Adipose tissue (tissue), 3 donors: ENCODE measurements at regions not wholly inside any gene's neighbourhood (a gene's known extent, or its start where the extent isn't known, plus 50 kb on each side); places are given as distances from the start of the nearest gene placed in this dataset.

Experiments used
- H3K27ac ChIP-seq: one replicate; pipeline ENCODE4 v1.5.1; 2013; ENCODE audit warnings: low read depth, low read length
- WGBS, 3 donors: extraction: QIAGEN DNeasy Blood & Tissue Kit; methylation state at CpG; one replicate each; pipeline ENCODE4 v1.1.7; 2013; 5-methylcytosine and 5-hydroxymethylcytosine counted together
- donor health status: healthy with polysubstance abuse.
- donor health status: Bipolar disorder and iron deficiency.
- donor health status: healthy.

DNA sequence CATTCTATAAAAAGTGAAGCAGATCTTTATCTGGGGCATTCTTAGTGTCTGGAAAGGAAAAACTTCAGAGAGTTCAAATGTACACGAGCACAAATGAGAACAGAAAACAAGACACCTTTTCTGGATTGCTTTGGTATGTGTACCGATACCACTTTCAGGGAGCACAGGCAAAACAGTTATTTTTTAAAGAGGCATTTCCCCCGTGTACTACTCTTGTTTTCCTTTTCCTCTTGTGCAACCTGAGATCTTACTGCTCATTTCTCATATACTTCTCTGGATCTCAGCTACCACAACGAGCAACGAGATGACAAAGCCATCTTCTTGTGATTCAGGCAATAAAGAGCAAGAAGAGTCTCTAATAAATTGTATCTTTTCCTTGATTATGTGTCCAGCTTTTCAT, 463.6 kb downstream of the SHQ1 start:
- H3K27ac ChIP-seq: no peak overlapping the region
- WGBS, 3 donors: 48 to 79% (median 48%) methylated on average over 5 of the region's 5 CpGs

DNA sequence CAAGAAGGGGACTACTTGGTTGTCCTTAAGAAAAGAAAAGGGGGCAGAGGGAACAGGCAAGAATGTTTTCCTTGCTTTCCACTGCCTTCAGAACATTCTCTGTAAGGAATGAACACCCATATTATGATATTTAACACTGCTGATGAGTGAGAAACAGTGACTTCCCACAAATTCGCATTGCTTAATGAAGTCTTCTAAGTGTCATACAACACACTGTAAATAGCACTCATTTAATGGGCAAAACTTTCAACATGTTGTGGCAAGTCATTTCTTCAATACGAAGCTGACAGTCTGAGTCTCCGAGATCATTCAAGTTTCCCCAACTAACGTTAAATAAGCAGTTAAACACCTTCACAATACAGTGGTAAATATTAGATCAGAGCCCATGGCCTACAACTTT, 464.4 kb downstream of the SHQ1 start:
- H3K27ac ChIP-seq: no peak overlapping the region
- WGBS, 3 donors: 66 to 86% (median 85%) methylated on average over 4 of the region's 4 CpGs

DNA sequence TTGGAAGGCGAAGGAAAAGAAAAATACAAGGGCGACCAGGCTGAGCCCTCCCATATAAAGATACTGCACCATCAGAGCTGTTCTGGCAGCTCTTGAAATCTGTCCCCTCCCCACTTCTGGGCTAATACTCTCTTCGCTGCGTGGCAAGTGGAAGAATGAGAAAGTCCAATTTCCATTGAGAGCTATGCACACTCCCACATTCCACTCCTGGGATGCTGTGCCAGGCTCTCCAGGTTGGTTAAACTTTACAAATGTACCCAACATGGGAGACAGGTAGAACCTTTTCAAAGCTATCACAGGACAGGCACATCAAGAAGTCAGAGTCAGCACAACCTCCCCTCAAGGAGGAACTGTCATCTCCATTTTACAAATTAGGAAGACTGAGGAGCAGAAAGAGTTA, 465.0 kb downstream of the SHQ1 start:
- H3K27ac ChIP-seq: no peak overlapping the region
- 95 to 98% (median 98%) methylated on average over 4 of the region's 4 CpGs for WGBS, 3 donors

DNA sequence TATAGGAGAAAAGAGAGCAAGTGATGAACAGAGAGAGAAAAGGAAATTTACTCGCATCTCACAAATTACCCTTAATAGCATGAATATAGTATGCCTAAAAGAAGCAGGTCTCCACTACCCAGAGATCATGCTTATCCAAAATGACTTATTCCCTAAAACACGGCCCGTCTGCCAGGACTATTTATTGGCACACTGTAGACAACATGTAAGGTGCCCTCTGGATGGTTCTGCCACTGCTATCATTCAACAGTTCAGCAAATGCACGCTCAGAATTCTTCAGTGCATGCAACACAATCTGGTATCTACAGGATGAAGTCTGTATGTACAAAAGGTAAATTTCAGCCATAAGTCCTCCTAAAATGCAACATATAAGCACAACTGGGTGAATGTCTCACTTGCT, 465.8 kb downstream of the SHQ1 start:
- 94 to 97% (median 97%) methylated on average over 4 of the region's 4 CpGs for WGBS, 3 donors
- H3K27ac ChIP-seq: no peak overlapping the region

DNA sequence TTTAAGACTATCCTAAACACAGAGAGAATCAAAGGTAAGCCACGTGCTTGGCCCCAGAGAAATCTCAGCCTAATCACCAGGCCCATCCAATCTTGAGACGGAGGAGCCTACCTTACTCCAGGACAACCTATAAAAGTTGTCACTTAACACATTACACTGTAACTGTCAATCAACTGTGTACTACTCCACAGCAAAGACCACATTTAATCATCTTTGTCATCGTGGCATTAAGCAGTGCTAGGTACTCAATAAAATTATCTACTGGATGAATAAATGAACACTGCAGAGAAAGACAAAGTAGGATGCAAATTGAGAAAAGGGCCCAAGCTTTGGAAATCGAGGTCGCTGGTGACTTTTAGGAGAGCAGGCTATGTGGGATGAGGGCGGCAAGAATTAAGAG, 466.7 kb downstream of the SHQ1 start:
- H3K27ac ChIP-seq: no peak overlapping the region
- WGBS, 3 donors: 91 to 96% (median 94%) methylated on average over 6 of the region's 6 CpGs

DNA sequence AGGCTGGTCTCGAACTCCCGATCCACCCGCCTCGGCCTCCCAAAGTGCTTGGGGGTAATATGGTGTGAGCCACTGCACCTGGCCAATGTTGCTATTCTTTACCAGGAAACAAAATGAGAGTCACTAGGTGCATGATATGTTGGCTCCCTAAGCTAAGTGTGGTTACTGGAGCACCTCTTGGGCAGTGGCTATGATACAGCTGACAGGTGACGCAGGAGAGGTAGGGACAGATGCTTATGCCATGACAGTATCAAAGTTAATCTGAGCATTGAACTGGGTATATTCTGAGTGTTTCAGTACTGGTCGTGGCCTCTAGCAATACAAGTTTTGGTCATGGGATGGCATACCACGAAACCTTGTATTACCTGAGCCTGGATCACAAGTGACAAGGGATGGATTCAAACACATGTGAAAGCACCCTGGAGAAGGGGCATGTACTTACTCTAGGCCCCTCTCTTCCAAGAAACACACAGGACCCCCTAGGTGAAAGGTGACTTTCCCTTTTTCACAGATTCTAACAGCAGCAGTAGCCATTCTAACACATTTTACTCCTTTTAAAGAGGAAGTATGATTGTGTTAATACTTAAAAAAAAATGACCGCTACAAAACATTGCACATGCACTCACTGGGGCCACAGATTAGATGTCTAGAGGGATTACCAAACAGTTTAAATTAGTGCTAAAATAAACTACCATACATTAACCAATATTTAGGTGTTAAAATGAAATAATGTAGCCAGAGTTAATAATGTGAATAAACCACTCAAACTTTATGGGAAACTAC, 467.3 kb downstream of the SHQ1 start:
- 87 to 98% (median 91%) methylated on average over 8 of the region's 8 CpGs for WGBS, 3 donors
- H3K27ac ChIP-seq: no peak overlapping the region

DNA sequence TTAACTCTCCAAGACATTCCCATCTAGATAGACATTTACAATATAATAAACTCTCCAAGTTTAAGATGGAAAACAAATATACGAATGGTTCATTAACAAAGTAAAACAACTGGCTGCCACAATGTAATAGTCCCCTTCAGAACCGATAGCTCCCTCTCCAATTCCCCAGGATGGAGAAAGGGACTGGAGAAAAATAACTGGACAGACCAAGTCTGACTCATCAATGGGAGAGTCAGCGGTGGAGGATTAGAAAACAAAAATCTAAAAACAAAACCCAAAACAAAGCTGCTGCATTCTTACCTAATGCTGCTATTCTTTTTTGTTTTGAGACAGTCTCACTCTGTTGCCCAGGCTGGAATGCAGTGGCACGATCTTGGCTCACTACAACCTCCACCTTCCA, 468.1 kb downstream of the SHQ1 start:
- WGBS, 3 donors: 64 to 82% (median 73%) methylated on average over 4 of the region's 4 CpGs
- H3K27ac ChIP-seq: no peak overlapping the region

DNA sequence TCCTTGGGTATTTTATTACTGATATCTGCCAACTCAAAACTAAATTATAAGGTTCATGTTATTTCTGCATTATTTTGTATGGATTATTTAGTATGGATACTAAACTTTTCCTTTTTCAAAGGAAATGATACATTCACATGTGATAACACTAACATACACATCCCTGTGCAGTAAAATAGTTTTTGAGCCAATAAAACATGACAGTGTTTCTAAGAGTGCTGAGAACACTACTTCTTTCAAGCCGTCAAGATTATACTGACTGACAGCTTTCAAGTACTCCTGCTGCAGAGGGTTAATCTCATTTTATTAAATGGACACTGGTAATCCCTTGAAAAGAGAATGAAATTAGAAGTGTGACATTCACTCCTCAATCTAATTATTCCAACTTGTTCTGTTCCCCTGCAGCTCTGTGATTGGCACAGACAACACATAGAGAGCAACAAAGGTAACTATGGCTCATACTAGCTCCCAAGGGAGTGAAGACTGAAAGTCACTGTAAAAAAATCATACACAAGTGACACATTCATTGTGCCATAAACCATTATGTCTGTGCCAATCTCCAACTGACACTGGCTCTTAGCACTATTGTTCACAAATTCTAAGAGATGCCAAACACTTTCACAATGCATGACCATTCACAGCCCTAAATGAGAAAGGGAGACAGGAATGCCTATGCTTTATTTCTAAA, 468.6 kb downstream of the SHQ1 start:
- no peak overlapping the region for H3K27ac ChIP-seq
- 74 to 83% (median 76%) methylated on average over 1 of the region's 1 CpG for WGBS, 3 donors

DNA sequence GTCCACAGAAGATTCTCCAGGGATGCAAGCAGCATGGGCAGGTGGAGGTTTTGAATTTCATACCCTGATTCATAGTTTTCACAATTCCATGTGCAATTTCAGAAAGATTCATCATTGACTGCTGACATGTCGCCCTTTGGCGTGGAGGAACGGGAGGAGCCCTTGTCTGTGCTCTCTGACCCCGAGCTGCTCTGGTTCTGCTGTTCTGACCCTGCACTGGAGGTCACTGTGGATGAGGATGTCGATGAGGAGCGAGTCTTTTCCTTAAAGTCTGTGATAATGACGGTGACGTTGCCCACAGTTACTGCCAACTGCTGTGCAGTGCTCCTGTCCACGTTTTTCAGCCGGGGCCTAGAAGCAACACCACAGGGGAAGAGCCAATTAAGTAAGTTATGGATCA, 470.0 kb downstream of the SHQ1 start:
- no peak overlapping the region for H3K27ac ChIP-seq
- WGBS, 3 donors: 85 to 92% (median 86%) methylated on average over 10 of the region's 10 CpGs

DNA sequence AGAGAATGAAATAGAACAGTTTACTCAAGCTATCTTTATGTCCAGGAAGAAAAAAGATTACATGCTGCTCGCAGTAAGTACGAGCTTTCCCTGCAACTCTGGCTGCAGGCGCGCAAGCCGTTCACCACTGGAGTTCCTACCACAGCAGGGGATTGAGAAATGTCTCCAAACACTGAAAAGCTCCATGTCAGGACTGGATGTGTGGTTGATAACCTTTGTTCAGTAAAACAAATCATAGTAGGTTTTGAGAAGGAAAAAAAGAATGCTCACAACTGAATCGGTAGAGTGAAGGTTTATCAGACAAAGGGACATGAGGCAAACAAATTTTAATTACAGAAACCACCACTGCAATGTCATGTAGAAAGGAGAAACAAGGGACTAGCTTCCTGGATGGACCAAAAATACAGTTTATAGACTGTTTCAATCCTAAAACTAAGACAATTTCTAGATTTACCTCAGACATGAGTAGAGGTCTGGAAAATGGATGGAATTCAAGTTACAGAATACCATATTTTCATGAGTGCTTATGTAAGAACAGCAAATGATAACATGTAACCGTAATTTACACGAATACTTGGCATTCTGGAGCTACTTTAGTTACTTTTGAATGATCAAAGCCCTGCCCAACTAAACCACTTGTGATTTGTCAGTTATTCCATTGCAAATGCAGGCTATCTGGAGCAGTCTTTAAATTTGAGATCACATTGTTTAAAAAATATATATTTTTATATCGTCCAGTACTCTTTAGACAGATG, 471.1 kb downstream of the SHQ1 start:
- WGBS, 3 donors: 67 to 84% (median 80%) methylated on average over 9 of the region's 9 CpGs
- H3K27ac ChIP-seq: no peak overlapping the region

DNA sequence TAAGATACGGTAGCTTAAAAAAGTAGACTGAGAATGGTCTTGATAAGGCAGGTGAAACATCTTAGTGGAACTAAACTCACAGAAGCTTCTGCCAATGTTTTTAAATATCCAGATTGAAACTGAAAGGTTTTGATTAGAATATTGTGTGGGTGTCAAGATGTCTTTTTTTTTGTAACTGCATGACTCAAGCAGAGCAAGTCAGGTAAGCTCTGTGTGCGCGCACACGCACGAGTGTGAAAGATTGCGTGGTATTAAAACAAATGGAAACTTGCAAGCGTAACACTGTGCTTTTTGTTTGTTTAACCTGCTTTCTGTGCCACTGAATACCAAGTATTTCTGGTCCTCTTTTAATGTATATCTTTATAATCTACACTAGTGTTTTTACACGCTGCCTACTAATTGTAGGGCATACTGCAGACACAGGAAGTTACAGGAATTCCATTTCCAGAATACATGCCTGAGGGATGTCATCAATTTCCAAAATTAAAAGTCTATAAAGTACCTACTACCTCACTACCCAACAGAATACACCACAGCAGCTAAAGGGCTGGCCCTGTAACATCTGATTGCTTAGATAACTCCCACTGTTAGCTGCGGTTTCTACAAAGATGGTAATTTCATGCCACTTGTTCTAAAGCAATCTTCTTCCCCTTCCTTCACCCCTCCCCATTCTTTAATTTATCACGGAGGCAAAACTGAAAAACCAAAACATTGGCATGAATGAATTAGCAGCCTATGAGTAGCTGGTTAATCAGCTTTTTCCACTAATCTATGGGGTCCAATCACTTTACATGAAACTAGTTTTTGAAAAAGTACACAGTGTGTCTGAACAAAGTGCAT, 472.8 kb downstream of the SHQ1 start:
- H3K27ac ChIP-seq: no peak overlapping the region
- 79 to 92% (median 80%) methylated on average over 10 of the region's 10 CpGs for WGBS, 3 donors

DNA sequence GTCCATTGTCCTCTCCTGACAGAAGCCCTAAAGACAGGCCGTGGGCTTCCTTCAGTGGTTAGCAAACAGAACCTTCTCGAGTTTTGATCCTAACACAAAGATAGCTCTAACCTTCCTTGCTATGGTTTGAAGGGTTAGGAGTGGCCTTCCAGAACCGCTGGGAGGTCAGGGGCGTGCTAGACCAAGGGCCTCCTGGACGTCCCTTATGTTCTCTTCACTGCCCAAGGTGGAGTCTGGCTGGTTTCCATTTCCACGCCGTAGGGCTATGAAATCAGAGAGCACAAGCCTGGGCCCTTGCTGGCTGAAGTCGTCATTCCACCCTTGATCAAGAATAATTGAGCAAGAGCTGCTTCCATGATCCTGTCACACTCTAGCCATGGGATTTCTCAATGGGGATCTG, 475.1 kb downstream of the SHQ1 start:
- H3K27ac ChIP-seq: no peak overlapping the region
- 92 to 93% (median 93%) methylated on average over 8 of the region's 8 CpGs for WGBS, 3 donors

DNA sequence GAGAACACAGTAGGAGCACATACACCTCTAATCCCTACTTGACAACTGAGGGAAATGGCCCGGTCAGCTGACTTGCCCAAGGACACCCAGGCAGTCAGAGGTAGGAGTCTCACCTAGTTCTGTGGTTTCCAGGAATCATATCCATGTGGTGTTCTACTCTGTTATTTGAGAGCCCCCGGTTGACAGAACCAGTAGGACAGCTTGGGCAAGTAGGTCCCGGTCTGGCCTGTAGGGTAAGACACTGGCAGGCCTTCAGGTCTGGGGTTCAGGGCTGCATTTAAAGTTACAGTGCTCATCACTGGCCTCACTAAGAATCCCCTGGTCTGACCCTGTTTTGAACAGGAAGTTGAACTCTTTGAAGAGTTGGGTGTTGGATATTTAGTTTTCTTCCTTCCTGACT, 476.1 kb downstream of the SHQ1 start:
- WGBS, 3 donors: 43 to 92% (median 91%) methylated on average over 3 of the region's 3 CpGs
- no peak overlapping the region for H3K27ac ChIP-seq

DNA sequence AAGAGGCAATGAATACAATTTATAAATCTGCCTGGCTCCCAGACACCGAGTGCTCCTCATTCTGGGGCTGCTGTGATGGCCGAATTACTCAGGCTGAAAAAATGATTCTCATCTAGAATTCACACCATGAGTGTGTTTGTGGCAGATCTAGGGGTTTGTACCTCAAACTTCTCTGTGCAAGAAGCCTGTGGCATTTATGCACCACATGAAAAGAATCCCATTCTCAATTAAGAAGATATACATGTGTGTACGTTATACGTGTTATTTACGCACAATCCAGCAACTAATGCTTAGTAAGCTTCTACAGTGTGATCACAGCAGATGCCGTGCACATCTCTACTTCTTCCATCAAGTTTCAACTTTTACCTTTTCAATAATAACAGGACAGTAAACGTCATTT, 476.8 kb downstream of the SHQ1 start:
- WGBS, 3 donors: 82 to 93% (median 89%) methylated on average over 7 of the region's 7 CpGs
- no peak overlapping the region for H3K27ac ChIP-seq

DNA sequence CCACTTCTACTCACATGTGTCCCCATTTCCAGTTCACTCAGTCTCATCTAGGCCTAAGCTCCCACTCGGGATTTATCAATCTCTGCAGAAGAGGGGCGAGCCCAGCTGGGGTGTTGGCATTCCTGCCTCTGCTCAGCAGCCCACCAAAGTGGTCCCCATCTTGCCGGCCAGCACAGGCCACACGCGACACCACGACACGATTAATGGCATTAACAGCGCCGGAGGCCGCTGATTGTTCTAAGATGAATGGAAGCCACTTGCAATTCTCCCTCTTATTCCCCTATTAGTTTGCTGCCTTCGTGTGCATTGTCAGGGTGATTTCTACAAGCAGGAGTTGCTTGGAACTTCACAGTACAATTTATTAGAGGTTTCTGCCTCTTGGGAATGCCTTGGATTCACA, 477.3 kb downstream of the SHQ1 start:
- no peak overlapping the region for H3K27ac ChIP-seq
- WGBS, 3 donors: 85 to 86% (median 86%) methylated on average over 11 of the region's 11 CpGs

DNA sequence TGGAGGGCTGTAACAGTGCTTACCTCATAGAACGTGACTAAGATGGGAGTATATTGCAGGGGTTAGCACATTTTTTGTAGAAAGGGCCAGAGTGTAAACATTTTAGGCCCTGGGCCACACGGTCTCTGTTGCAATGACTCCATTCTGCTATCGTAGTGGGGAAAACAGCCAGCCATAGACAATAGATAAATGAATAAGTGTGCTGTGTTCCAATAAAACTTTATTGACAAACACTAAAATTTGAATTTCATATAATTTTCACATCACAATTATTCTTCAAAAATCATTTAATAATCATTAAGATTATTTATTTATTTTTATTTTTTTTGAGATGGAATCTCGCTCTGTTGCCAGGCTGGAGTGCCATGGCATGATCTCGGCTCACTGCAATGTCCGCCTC, 478.6 kb downstream of the SHQ1 start:
- H3K27ac ChIP-seq: no peak overlapping the region
- 94 to 95% (median 95%) methylated on average over 6 of the region's 6 CpGs for WGBS, 3 donors

DNA sequence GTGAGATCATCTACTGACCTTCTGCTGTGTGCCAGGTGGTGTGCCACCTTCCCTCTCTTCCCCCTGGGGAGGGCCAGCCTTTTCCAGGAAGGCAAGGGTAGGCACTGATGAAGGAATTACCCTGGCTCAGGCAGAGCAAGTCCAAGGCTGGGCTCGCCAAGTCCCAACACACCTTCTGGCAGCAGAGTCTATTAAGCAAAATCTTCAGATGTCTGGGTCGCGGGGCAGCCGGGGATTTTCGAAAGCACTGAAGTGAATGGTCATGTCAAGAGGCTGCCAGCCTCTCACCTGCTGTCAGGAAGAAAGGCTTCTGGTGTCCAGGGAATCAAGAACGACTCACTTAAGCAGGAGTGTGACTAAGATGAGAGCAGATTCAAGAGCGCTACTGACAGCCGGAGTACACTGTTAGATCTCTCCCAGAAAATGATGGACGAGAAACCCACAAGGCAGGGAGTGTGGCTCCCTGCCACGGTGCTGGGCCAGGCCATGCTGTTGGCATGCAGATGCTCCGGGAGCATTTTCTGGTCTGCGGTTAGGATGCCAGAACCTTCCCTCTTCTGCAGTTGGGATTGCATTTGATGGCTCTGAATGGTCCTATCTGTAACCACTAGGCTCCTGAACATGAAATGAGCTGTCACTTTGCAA, 479.8 kb downstream of the SHQ1 start:
- H3K27ac ChIP-seq: no peak overlapping the region
- 84 to 91% (median 89%) methylated on average over 12 of the region's 12 CpGs for WGBS, 3 donors

DNA sequence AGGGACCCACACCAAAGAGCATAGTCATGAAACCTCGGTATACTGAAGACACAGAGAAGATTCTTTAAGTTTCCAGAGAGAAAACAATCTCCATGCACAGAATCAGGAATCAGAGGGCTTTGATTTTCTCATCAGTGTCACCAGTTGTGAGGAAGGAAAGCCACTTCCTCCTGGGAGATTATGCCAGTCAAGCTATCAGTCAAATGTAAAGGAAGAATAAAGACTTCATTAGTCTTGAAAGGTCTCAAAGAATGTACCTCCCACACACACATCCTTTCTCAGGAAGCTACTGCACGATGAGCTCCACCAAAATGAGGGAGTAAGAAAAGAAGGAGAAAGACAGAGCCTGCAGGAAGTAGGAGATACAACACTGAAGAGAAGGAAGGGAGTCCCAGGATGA, 486.3 kb downstream of the SHQ1 start:
- WGBS, 3 donors: 41 to 79% (median 41%) methylated on average over 2 of the region's 2 CpGs
- no peak overlapping the region for H3K27ac ChIP-seq
